ENCODE measurements at regions not wholly inside any gene's neighbourhood (a gene's known extent, or its start where the extent isn't known, plus 50 kb on each side); places are given as distances from the start of the nearest gene placed in this dataset.

- no peaks in the 10 kb centered on the region for H3K79me2 ChIP-seq (ENCODE audit: control insufficient read depth, insufficient read depth, low read length)
- WGBS (ENCODE audit: insufficient coverage) = no CpG with 5 or more reads among the region's 4 CpGs
- no peak overlapping the region for H3K27ac ChIP-seq (ENCODE audit: low read length in 2 of 2)
- no peaks in the 10 kb centered on the region for H3K9me3 ChIP-seq (ENCODE audit: control extremely low read depth in 1 of 3, control insufficient read depth in 2 of 3, insufficient read depth in 1 of 3, low read length in 2 of 3)
- no peak for TF ChIP-seq EZH2 (IDR thresholded peaks at IDR 0.05; ENCODE audit: borderline replicate concordance, insufficient read depth, low read depth, low read length, poor library complexity, severe bottlenecking)
- TF ChIP-seq CTCF (IDR thresholded peaks at IDR 0.05) = no peak
- H4K20me1 ChIP-seq (ENCODE audit: control insufficient read depth, insufficient read depth, low read length, poor library complexity, severe bottlenecking) = no peaks in the 10 kb centered on the region
- no peaks in the 10 kb centered on the region for H3K36me3 ChIP-seq (replicated peaks in 1 of 2; ENCODE audit: control extremely low read depth in 1 of 2, control insufficient read depth in 1 of 2, extremely low read depth in 1 of 2, insufficient read depth in 2 of 2, low read length in 1 of 2)
- Mint-ChIP-seq H3K27ac (no peak overlapping the region), H3K27me3 (no peaks in the 10 kb centered on the region), H3K4me1 (no peaks in the 10 kb centered on the region), H3K9me3 (ENCODE audit: insufficient read depth) (no peaks in the 10 kb centered on the region), H3K4me3 (no peak overlapping the region)
- ATAC-seq (ENCODE audit: low read depth) (no peak), DNase-seq (no peak)
- no peaks in the 10 kb centered on the region for H3K27me3 ChIP-seq (replicated peaks in 1 of 4; ENCODE audit: control extremely low read depth in 1 of 4, control insufficient read depth in 3 of 4, insufficient read depth in 4 of 4, low read length in 3 of 4)
- ChIA-PET CTCF (no interaction called here), POLR2A (no interaction called here)
- intact Hi-C loops (cut with micrococcal nuclease) = no loop called here
- H2AFZ ChIP-seq (ENCODE audit: insufficient read depth, low read depth, low read length, poor library complexity, severe bottlenecking) = no peak overlapping the region
- H3K4me2 ChIP-seq (replicated peaks; ENCODE audit: low read depth, low read length, poor library complexity, severe bottlenecking) = no peak overlapping the region
- no peak overlapping the region for H3K4me3 ChIP-seq (ENCODE audit: control extremely low read depth in 1 of 5, extremely low read depth in 1 of 5, insufficient read depth in 1 of 5, low read depth in 2 of 5, low read length in 4 of 5)
- no peaks in the 10 kb centered on the region for H3K4me1 ChIP-seq (ENCODE audit: control insufficient read depth in 2 of 2, insufficient read depth in 2 of 2, low read length in 2 of 2)
- H3K9ac ChIP-seq (ENCODE audit: low read length) = no peak overlapping the region
These were observed 859.0 kb upstream of the SPRY2 start for GRCh38 chr13:81199956-81200355.

GRCh38 chr13:81197966-81198365 lies 857.0 kb upstream of the SPRY2 start:
- Histone ChIP-seq H4K20me1 (ENCODE audit: control insufficient read depth, insufficient read depth, low read length, poor library complexity, severe bottlenecking) (no peaks in the 10 kb centered on the region), H3K79me2 (ENCODE audit: control insufficient read depth, insufficient read depth, low read length) (no peaks in the 10 kb centered on the region), H3K27me3 (replicated peaks in 1 of 4; ENCODE audit: control extremely low read depth in 1 of 4, control insufficient read depth in 3 of 4, insufficient read depth in 4 of 4, low read length in 3 of 4) (no peaks in the 10 kb centered on the region), H3K4me3 (ENCODE audit: control extremely low read depth in 1 of 5, extremely low read depth in 1 of 5, insufficient read depth in 1 of 5, low read depth in 2 of 5, low read length in 4 of 5) (no peak overlapping the region), H3K9me3 (ENCODE audit: control extremely low read depth in 1 of 3, control insufficient read depth in 2 of 3, insufficient read depth in 1 of 3, low read length in 2 of 3) (peaks cover 0 to 4% (median 0%) of the 10 kb centered on the region in 3 donors), H3K36me3 (replicated peaks in 1 of 2; ENCODE audit: control extremely low read depth in 1 of 2, control insufficient read depth in 1 of 2, extremely low read depth in 1 of 2, insufficient read depth in 2 of 2, low read length in 1 of 2) (no peaks in the 10 kb centered on the region), H3K4me1 (ENCODE audit: control insufficient read depth in 2 of 2, insufficient read depth in 2 of 2, low read length in 2 of 2) (no peaks in the 10 kb centered on the region), H2AFZ (ENCODE audit: insufficient read depth, low read depth, low read length, poor library complexity, severe bottlenecking) (no peak overlapping the region), H3K4me2 (replicated peaks; ENCODE audit: low read depth, low read length, poor library complexity, severe bottlenecking) (no peak overlapping the region), H3K27ac (ENCODE audit: low read length in 2 of 2) (no peak overlapping the region), H3K9ac (ENCODE audit: low read length) (no peak overlapping the region)
- ATAC-seq (ENCODE audit: low read depth) = no peak
- CTCF ChIA-PET = no interaction called here
- H3K27ac Mint-ChIP-seq = no peak overlapping the region
- peaks cover 2% of the 10 kb centered on the region for H3K9me3 Mint-ChIP-seq (ENCODE audit: insufficient read depth)
- intact Hi-C loops (cut with micrococcal nuclease) = no loop called here
- TF ChIP-seq CTCF (IDR thresholded peaks at IDR 0.05) (no peak), EZH2 (IDR thresholded peaks at IDR 0.05; ENCODE audit: borderline replicate concordance, insufficient read depth, low read depth, low read length, poor library complexity, severe bottlenecking) (no peak)
- no CpG with 5 or more reads among the region's 3 CpGs for WGBS (ENCODE audit: insufficient coverage)
- H3K4me1 Mint-ChIP-seq = no peaks in the 10 kb centered on the region
- H3K27me3 Mint-ChIP-seq = no peaks in the 10 kb centered on the region
- POLR2A ChIA-PET = no interaction called here
- DNase-seq = no peak
- H3K4me3 Mint-ChIP-seq = no peak overlapping the region
